ENCODE measurements at regions not wholly inside any gene's neighbourhood (a gene's known extent, or its start where the extent isn't known, plus 50 kb on each side); places are given as distances from the start of the nearest gene placed in this dataset.

GRCh38 chr9:85246541-85246940 is 495.2 kb downstream of the AGTPBP1 start:
- no peak for DNase-seq (ENCODE audit: extremely low read depth, low read depth)
- no peak for TF ChIP-seq CTCF (IDR thresholded peaks at IDR 0.05; ENCODE audit: low read depth, low read length)

- TF ChIP-seq CTCF (IDR thresholded peaks at IDR 0.05; ENCODE audit: low read depth, low read length): no peak
- DNase-seq (ENCODE audit: extremely low read depth, low read depth): no peak
Measured at GRCh38 chr9:85244856-85245255, 496.9 kb downstream of the AGTPBP1 start.

DNA sequence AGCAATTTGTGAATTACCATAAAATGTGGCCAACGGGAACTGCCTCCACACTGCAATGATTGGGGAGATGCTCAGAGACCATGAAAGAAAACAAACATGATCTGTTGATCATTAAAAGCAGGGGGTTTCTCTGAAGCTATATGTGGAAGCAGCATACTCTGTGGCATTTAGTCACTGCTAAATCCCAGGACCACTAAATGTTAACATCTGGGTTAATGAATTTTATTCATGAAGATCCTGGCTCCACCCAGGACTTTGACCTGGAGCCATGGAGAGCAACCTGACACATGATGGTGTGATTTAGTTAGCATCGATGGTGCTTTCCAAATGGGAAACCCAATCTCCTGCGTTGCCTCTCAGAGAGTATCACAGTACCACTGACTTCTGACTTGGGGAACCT is 497.8 kb downstream of the AGTPBP1 start:
- DNase-seq (ENCODE audit: extremely low read depth, low read depth): no peak
- no peak for TF ChIP-seq CTCF (IDR thresholded peaks at IDR 0.05; ENCODE audit: low read depth, low read length)

- TF ChIP-seq CTCF (IDR thresholded peaks at IDR 0.05; ENCODE audit: low read depth, low read length): no peak
Measured at GRCh38 chr9:85237478-85237877, 504.3 kb downstream of the AGTPBP1 start.

GRCh38 chr9:85230081-85230480 is 511.7 kb downstream of the AGTPBP1 start:
- no peak for TF ChIP-seq CTCF (IDR thresholded peaks at IDR 0.05; ENCODE audit: low read depth, low read length)
- DNase-seq (ENCODE audit: extremely low read depth, low read depth): no peak

More at GRCh38 chr9:85237478-85237877, 504.3 kb downstream of the AGTPBP1 start:
- DNase-seq (ENCODE audit: extremely low read depth, low read depth): no peak

GRCh38 chr9:85228111-85228855 is 513.5 kb downstream of the AGTPBP1 start:
- TF ChIP-seq CTCF (IDR thresholded peaks at IDR 0.05; ENCODE audit: low read depth, low read length): no peak

DNA sequence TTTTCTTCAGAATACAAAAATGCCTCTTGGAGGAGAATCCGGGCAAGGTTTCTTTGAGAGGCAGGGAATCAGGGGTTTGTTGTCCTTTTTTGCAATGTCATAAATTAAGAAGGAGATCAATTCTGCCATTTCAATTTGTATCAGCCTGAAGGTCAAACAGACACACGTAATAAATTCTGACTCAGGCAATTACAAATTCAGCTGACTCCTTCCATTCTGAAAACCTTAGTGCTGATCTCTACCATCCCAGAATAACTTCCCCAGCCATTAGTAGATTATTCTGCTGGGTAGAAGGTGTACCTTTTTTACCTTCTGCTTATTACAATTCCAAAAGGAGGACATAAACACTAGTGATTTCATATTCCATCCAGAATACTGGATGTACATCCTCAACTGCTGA is 516.6 kb downstream of the AGTPBP1 start:
- no peak for DNase-seq (ENCODE audit: extremely low read depth, low read depth)
- no peak for TF ChIP-seq CTCF (IDR thresholded peaks at IDR 0.05; ENCODE audit: low read depth, low read length)

More at GRCh38 chr9:85228111-85228855, 513.5 kb downstream of the AGTPBP1 start:
- DNase-seq (ENCODE audit: extremely low read depth, low read depth): no peak

Data from AG09319 (cell line).